Small intestine (tissue), 7 donors: ENCODE measurements at regions not wholly inside any gene's neighbourhood (a gene's known extent, or its start where the extent isn't known, plus 50 kb on each side); places are given as distances from the start of the nearest gene placed in this dataset.

Experiments
- DNase-seq, 2 donors: peaks; one replicate each; pipeline versions ENCODE4 v3.0.0 to v3.0.0-alpha.2; 2013
- FAIRE-seq: peaks from 2 replicates; lab custom pipeline; 2012; peaks lifted over from hg19 to GRCh38; lab: Jason Lieb, UNC
- H3K27ac ChIP-seq, 3 donors: one replicate each; pipeline ENCODE4 v1.5.1; 2013; ENCODE audit warnings: low read length in 2 of 3, mild to moderate bottlenecking in 2 of 3, control low read depth in 1 of 3, inconsistent platforms in 1 of 3, low read depth in 1 of 3, moderate library complexity in 1 of 3
- H3K27me3 ChIP-seq, 3 donors: one replicate each; pipeline ENCODE4 v1.6.1; 2013; ENCODE audit warnings: low read length in 3 of 3, inconsistent platforms in 1 of 3; ENCODE audit not compliant: control insufficient read depth in 3 of 3, insufficient read depth in 3 of 3
- H3K36me3 ChIP-seq, 3 donors: one replicate each; pipeline ENCODE4 v1.6.1; 2013; ENCODE audit warnings: low read length in 3 of 3, inconsistent platforms in 1 of 3, low read depth in 1 of 3, mild to moderate bottlenecking in 1 of 3, moderate library complexity in 1 of 3; ENCODE audit not compliant: control insufficient read depth in 3 of 3, insufficient read depth in 2 of 3
- H3K4me1 ChIP-seq, 3 donors: one replicate each; pipeline ENCODE4 v1.6.1; 2013; ENCODE audit warnings: low read length in 2 of 3, inconsistent platforms in 1 of 3, low read depth in 1 of 3, mild to moderate bottlenecking in 1 of 3, moderate library complexity in 1 of 3; ENCODE audit not compliant: control insufficient read depth in 3 of 3, insufficient read depth in 2 of 3
- H3K4me3 ChIP-seq, 3 donors: one replicate each; pipeline ENCODE4 v1.5.1; 2013; ENCODE audit warnings: low read length in 3 of 3, control low read depth in 1 of 3, inconsistent platforms in 1 of 3, low read depth in 1 of 3, mild to moderate bottlenecking in 1 of 3, moderate library complexity in 1 of 3
- H3K9me3 ChIP-seq, 2 donors: one replicate each; pipeline ENCODE4 v1.6.1; 2013; ENCODE audit warnings: low read depth in 1 of 2, low read length in 1 of 2; ENCODE audit not compliant: control insufficient read depth in 2 of 2, insufficient read depth in 1 of 2
- WGBS, 3 donors: extraction: QIAGEN DNeasy Blood & Tissue Kit; methylation state at CpG; one replicate each; pipeline ENCODE4 v1.1.7; 2013; 5-methylcytosine and 5-hydroxymethylcytosine counted together
- donor health status: healthy with polysubstance abuse.
- donor health status: control.
- donor health status: control.
- donor health status: Bipolar disorder and iron deficiency.
- donor health status: healthy.

DNA sequence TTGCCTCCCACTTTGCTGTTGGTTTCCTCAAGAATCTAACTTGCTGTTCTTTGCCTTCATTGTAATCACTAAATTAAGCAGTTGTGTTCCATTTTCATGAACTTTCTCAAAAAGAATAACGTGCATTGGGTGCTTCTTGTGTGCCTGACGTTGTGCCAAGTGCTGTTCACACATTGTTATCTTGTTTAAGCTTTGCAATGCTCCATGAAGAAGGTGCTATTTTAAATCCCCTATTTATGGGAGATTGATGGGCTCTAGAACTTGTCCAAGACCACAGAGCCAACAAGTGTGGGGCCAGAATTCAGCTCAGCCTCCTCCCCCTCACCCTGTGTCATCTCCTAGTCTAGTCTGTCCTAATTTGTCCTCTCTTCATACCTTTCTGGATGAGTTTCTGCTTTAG lies 199.8 kb downstream of the C1orf94 start:
- no peak overlapping the region for H3K4me3 ChIP-seq
- DNase-seq (no peak), FAIRE-seq (no peak)
- no peaks in the 10 kb centered on the region for H3K36me3 ChIP-seq
- 12 to 45% (median 19%) methylated on average over 2 of the region's 2 CpGs for WGBS, 3 donors
- no peaks in the 10 kb centered on the region for H3K4me1 ChIP-seq
- H3K9me3 ChIP-seq = no peaks in the 10 kb centered on the region
- peaks cover 0 to 5% (median 3%) of the 10 kb centered on the region in 3 donors for H3K27me3 ChIP-seq
- no peak overlapping the region for H3K27ac ChIP-seq

DNA sequence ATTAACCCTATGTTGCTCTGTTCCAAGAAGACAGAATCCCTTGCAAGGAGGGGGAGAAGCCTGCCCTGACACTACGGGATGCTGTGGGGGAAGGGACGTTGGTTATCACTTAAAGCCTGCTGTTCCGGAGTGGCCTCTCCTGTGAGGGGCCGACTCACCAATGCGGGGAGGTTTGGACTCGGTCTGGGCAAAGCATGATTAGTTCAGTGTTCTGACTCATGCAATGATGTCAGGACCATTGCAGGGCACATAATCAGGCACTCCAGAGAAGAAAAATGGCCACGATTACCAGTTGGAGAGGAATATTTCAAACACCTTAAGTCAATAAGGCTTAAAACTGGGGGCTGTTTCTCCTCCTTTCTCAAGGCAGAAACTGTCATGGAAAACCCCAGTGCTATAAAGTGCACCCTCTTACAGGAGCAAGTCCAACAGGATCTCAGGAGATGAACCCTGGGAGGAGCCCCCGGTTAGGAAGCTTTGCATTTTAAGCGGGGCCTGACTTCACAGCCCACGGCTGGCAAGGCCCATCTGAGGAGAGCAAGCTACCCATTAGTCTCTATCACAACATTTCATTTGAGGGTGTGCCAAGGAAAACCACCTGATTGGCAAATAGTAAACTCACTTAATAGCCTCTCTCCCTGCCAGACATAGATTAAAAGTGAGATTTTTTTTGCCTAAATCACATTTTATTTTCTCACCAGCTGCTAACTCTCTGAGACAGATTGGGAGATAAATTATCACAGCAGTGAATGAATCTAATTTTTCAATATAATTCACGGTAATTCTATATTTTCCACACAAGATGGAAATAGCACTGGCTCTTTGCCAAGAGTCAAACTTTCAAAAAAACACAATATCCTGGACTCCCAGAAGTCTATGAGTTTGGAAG lies 202.5 kb downstream of the C1orf94 start:
- no peak overlapping the region for H3K27ac ChIP-seq
- 51 to 60% (median 53%) methylated on average over 11 of the region's 11 CpGs for WGBS, 3 donors
- no peaks in the 10 kb centered on the region for H3K4me1 ChIP-seq
- FAIRE-seq (no peak), DNase-seq (no peak)
- H3K9me3 ChIP-seq = no peaks in the 10 kb centered on the region
- H3K27me3 ChIP-seq = peaks cover 0 to 5% (median 3%) of the 10 kb centered on the region in 3 donors
- H3K4me3 ChIP-seq = no peak overlapping the region
- H3K36me3 ChIP-seq = no peaks in the 10 kb centered on the region

DNA sequence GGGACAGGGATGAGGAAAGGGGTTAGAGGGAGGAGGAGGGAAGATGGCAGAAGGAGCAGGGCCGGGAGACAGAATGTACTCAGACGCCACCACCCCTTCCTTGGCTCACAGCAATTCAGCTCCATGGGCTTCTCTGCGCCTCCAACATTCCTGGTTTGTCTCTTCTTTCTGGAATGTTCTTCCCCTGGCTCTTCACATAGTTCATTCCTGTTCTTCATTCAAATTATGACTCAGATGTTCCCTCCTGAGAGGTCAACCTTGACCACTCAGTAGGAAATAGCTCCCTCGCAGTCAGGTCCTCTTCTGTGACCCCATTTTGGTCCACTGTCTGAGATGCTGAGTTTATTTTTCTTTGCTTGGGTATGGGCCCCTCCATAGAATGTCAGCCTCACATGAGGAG lies 203.2 kb downstream of the C1orf94 start:
- DNase-seq (no peak), FAIRE-seq (no peak)

DNA sequence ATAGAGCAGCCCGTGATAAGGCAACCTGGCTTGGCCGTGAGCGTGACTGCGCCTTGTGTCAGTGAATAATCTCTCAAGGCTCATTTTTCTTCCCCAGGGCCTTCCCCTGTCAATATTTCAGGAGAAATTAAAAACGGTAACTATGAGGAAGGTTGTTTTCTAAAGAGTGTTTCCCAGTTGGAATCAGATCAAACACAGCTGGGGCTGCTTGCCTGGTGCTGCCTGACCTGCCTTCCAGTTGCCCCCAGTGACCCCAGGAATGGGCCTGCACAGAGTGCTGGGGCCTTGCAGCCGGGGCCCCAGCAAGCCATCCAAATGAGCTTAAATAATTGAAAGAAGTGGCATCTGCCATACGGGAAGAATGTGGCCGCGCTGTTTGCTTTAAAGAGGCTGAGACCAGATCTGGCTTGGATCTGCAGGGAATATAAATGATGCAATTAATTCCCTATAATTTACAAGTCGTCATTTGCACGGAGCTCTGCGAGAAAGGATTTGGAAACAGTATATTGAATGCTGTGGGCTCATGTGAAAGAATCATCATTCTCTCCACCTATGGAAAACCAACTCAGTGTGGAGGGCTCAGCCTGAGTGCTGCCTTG lies 203.9 kb downstream of the C1orf94 start:
- no peak for DNase-seq
- H3K4me3 ChIP-seq = no peak overlapping the region
- no peak overlapping the region for H3K27ac ChIP-seq
- peaks cover 0 to 5% (median 3%) of the 10 kb centered on the region in 3 donors for H3K27me3 ChIP-seq
- no peaks in the 10 kb centered on the region for H3K36me3 ChIP-seq
- H3K9me3 ChIP-seq = no peaks in the 10 kb centered on the region
- H3K4me1 ChIP-seq = no peaks in the 10 kb centered on the region
- FAIRE-seq = no peak
- 57 to 61% (median 61%) methylated on average over 12 of the region's 12 CpGs for WGBS, 3 donors

More for the DNA sequence above, 203.2 kb downstream of the C1orf94 start:
- H3K4me3 ChIP-seq = no peak overlapping the region
- peaks cover 0 to 5% (median 3%) of the 10 kb centered on the region in 3 donors for H3K27me3 ChIP-seq
- H3K36me3 ChIP-seq = no peaks in the 10 kb centered on the region
- no peak overlapping the region for H3K27ac ChIP-seq
- H3K4me1 ChIP-seq = no peaks in the 10 kb centered on the region
- 81 to 97% (median 93%) methylated on average over 4 of the region's 4 CpGs for WGBS, 3 donors
- no peaks in the 10 kb centered on the region for H3K9me3 ChIP-seq

DNA sequence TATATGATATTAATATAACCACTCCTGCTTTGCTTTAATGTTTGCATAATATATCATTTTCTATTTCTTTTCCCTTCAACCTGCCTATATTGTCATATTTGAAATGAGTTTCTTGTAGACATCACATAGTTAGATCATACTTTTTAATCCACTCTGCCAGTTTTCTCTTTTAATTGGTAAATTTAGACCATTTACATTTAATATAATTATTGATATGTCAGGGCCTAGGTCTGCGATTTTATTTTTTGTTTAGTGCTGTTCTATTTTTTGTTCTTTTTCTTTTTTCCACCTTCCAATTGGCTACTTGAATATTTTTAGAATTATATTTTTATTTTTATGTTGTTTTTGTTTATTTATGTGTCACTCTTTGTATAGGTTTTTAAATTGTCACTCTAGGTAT lies 213.3 kb downstream of the C1orf94 start:
- FAIRE-seq = no peak
- Histone ChIP-seq H3K27ac (no peak overlapping the region), H3K27me3 (peaks cover 0 to 3% (median 0%) of the 10 kb centered on the region in 3 donors), H3K4me3 (no peak overlapping the region), H3K36me3 (no peaks in the 10 kb centered on the region), H3K9me3 (no peaks in the 10 kb centered on the region), H3K4me1 (no peaks in the 10 kb centered on the region)
- 91 to 94% (median 93%) methylated on average over 1 of the region's 1 CpG for WGBS, 3 donors
- DNase-seq = no peak

DNA sequence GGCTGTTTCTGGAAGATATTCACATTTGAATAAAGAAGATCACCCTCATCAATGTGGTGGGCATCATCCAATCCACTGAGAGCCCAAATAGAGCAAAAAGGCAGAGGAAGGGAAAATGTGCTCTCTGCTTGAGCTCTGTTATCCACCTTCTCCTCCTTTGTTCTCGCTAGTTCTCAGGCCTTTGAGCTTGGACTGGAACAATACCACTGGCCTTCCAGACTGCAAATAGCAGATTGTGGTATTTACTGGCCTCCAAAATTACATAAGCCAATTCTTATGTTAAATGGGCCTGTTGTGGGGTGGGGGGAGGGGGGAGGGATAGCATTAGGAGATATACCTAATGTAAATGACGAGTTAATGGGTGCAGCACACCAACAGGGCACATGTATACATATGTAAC lies 219.3 kb downstream of the C1orf94 start:
- no peaks in the 10 kb centered on the region for H3K9me3 ChIP-seq
- no peak overlapping the region for H3K27ac ChIP-seq
- H3K4me3 ChIP-seq = no peak overlapping the region
- DNase-seq (no peak), FAIRE-seq (no peak)
- H3K36me3 ChIP-seq = no peaks in the 10 kb centered on the region
- peaks cover 0 to 3% (median 0%) of the 10 kb centered on the region in 3 donors for H3K27me3 ChIP-seq
- H3K4me1 ChIP-seq = peaks cover 0 to 1% (median 0%) of the 10 kb centered on the region in 3 donors
- WGBS, 3 donors = 73 to 85% (median 75%) methylated on average over 2 of the region's 2 CpGs

DNA sequence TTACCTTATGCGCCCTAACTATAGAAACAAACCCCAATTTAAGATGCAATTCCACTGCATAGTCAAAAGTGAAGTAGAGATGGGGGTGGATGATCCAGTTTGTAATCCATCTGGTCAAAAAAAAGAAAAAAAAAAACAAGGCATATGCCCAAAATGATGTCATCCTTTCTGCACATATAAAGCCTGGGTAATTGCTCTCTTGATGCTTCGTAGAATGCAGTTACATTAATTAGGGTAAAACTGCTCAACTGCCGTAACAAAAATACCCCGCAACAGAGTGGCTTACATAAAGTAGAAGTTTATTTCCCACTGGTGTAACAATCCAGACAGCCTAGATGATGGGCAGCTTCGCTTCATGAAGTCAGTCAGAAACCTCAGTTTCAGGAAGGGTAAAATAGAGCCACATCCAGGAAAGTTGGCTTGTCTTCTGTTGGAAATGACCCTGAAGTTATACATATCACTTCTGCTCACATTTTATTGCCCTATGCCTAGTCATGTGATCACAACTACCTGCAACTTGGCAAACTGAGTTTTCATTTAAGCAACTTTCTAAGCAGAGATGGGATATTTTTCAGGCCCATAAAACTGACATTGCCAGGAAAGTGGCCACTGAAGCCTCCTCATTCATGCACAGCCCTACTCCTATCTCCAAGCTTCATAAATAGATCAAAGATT lies 221.7 kb downstream of the C1orf94 start:
- Histone ChIP-seq H3K36me3 (no peaks in the 10 kb centered on the region), H3K9me3 (no peaks in the 10 kb centered on the region), H3K27me3 (no peaks in the 10 kb centered on the region), H3K27ac (no peak overlapping the region), H3K4me1 (peaks cover 0 to 1% (median 0%) of the 10 kb centered on the region in 3 donors), H3K4me3 (no peak overlapping the region)
- WGBS, 3 donors = 86 to 88% (median 87%) methylated on average over 5 of the region's 5 CpGs
- DNase-seq (no peak), FAIRE-seq (no peak)

DNA sequence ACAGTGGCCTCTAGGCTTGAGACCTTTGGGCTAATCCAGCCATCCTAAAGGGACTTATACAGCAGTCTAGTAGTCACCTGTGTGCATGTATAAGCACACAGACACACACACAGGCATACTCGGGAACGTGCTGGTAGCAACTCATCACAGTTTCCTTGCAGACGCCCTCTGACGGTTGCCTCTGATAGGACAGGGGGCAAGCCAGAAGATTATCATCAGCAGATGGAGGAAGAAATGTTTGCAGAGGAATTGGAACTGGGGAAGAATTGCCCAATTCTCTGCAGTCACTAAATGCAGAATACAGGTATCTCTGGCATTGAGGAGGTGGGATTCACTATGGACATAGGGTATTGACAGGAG lies 222.2 kb downstream of the C1orf94 start:
- H3K36me3 ChIP-seq = no peaks in the 10 kb centered on the region
- no peak for FAIRE-seq
- WGBS, 3 donors = 35 to 45% (median 41%) methylated on average over 4 of the region's 4 CpGs
- no peak for DNase-seq
- no peak overlapping the region for H3K4me3 ChIP-seq
- H3K27me3 ChIP-seq = no peaks in the 10 kb centered on the region
- no peak overlapping the region for H3K27ac ChIP-seq
- no peaks in the 10 kb centered on the region for H3K9me3 ChIP-seq
- peaks cover 0 to 1% (median 0%) of the 10 kb centered on the region in 3 donors for H3K4me1 ChIP-seq
